ENCODE measurements at regions not wholly inside any gene's neighbourhood (a gene's known extent, or its start where the extent isn't known, plus 50 kb on each side); places are given as distances from the start of the nearest gene placed in this dataset.

- no peak for TF ChIP-seq YY1 (IDR thresholded peaks at IDR 0.05; ENCODE audit: low read depth)
- no peak for TF ChIP-seq ZBTB7A (IDR thresholded peaks at IDR 0.05; ENCODE audit: low read depth)
- no peak for TF ChIP-seq CEBPB (IDR thresholded peaks at IDR 0.05)
- TF ChIP-seq FOXM1 (IDR thresholded peaks at IDR 0.05; ENCODE audit: borderline replicate concordance, low read depth), result no peak
- TF ChIP-seq TAF1 (IDR thresholded peaks at IDR 0.05; ENCODE audit: low read depth), result no peak
- no peak for TF ChIP-seq EGR1 (IDR thresholded peaks at IDR 0.05)
- no peak for TF ChIP-seq MAX (IDR thresholded peaks at IDR 0.05)
- no peak for TF ChIP-seq TEAD4 (IDR thresholded peaks at IDR 0.05)
- TF ChIP-seq EP300 (IDR thresholded peaks at IDR 0.05; ENCODE audit: borderline replicate concordance), result no peak
Measured at GRCh38 chr2:177335917-177336450, 56.6 kb upstream of the AGPS start.

GRCh38 chr2:177338177-177338721 is 54.3 kb upstream of the AGPS start:
- TF ChIP-seq TEAD4 (IDR thresholded peaks at IDR 0.05), result peak; percentile 57
- TF ChIP-seq ZBTB7A (IDR thresholded peaks at IDR 0.05; ENCODE audit: low read depth), result no peak
- no peak for TF ChIP-seq NFIC (IDR thresholded peaks at IDR 0.05)

- no peak for TF ChIP-seq ZBTB7A (IDR thresholded peaks at IDR 0.05; ENCODE audit: low read depth)
- no peak for TF ChIP-seq CREB1 (IDR thresholded peaks at IDR 0.05; ENCODE audit: low read depth)
- no peak for TF ChIP-seq YY1 (IDR thresholded peaks at IDR 0.05; ENCODE audit: low read depth)
- no peak for TF ChIP-seq EGR1 (IDR thresholded peaks at IDR 0.05)
- no peak for TF ChIP-seq USF1 (IDR thresholded peaks at IDR 0.05)
- TF ChIP-seq FOXM1 (IDR thresholded peaks at IDR 0.05; ENCODE audit: borderline replicate concordance, low read depth), result no peak
- no peak for TF ChIP-seq MAX (IDR thresholded peaks at IDR 0.05)
- no peak for TF ChIP-seq NFIC (IDR thresholded peaks at IDR 0.05)
- no peak for TF ChIP-seq RAD21 (IDR thresholded peaks at IDR 0.05; ENCODE audit: low read depth)
- TF ChIP-seq TEAD4 (IDR thresholded peaks at IDR 0.05), result no peak
Measured at GRCh38 chr2:177340158-177340557, 52.4 kb upstream of the AGPS start.

- no peak for TF ChIP-seq YY1 (IDR thresholded peaks at IDR 0.05; ENCODE audit: low read depth)
- no peak for TF ChIP-seq RAD21 (IDR thresholded peaks at IDR 0.05; ENCODE audit: low read depth)
- no peak for TF ChIP-seq CEBPB (IDR thresholded peaks at IDR 0.05)
Measured at GRCh38 chr2:177342736-177343135, 49.8 kb upstream of the AGPS start.
